ENCODE measurements at regions not wholly inside any gene's neighbourhood (a gene's known extent, or its start where the extent isn't known, plus 50 kb on each side); places are given as distances from the start of the nearest gene placed in this dataset.

GRCh38 chr1:98429965-98430443 is 231.5 kb upstream of the SNX7 start:
- TF ChIP-seq, protein P1, sequence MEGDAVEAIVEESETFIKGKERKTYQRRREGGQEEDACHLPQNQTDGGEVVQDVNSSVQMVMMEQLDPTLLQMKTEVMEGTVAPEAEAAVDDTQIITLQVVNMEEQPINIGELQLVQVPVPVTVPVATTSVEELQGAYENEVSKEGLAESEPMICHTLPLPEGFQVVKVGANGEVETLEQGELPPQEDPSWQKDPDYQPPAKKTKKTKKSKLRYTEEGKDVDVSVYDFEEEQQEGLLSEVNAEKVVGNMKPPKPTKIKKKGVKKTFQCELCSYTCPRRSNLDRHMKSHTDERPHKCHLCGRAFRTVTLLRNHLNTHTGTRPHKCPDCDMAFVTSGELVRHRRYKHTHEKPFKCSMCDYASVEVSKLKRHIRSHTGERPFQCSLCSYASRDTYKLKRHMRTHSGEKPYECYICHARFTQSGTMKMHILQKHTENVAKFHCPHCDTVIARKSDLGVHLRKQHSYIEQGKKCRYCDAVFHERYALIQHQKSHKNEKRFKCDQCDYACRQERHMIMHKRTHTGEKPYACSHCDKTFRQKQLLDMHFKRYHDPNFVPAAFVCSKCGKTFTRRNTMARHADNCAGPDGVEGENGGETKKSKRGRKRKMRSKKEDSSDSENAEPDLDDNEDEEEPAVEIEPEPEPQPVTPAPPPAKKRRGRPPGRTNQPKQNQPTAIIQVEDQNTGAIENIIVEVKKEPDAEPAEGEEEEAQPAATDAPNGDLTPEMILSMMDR (conservative IDR thresholded peaks at IDR 0.05; ENCODE audit: low read length): no peak
- no peak for DNase-seq (ENCODE audit: low read depth)
- H3K4me3 ChIP-seq (ENCODE audit: low read length): no peak overlapping the region

GRCh38 chr1:98428864-98429263 is 232.7 kb upstream of the SNX7 start:
- no peak overlapping the region for H3K4me3 ChIP-seq (ENCODE audit: low read length)
- TF ChIP-seq, protein P1 (conservative IDR thresholded peaks at IDR 0.05; ENCODE audit: low read length): no peak
- DNase-seq (ENCODE audit: low read depth): no peak

GRCh38 chr1:98427664-98428063 is 233.9 kb upstream of the SNX7 start:
- TF ChIP-seq, protein P1 (conservative IDR thresholded peaks at IDR 0.05; ENCODE audit: low read length): no peak
- no peak for DNase-seq (ENCODE audit: low read depth)
- H3K4me3 ChIP-seq (ENCODE audit: low read length): no peak overlapping the region

- no peak overlapping the region for H3K4me3 ChIP-seq (ENCODE audit: low read length)
- TF ChIP-seq, protein P1 (conservative IDR thresholded peaks at IDR 0.05; ENCODE audit: low read length): no peak
- DNase-seq (ENCODE audit: low read depth): no peak
These were observed 235.4 kb upstream of the SNX7 start for GRCh38 chr1:98426092-98426491.

GRCh38 chr1:98422816-98423215 is 238.7 kb upstream of the SNX7 start:
- H3K4me3 ChIP-seq (ENCODE audit: low read length): no peak overlapping the region
- DNase-seq (ENCODE audit: low read depth): peak; percentile 91
- TF ChIP-seq, protein P1 (conservative IDR thresholded peaks at IDR 0.05; ENCODE audit: low read length): no peak

DNA sequence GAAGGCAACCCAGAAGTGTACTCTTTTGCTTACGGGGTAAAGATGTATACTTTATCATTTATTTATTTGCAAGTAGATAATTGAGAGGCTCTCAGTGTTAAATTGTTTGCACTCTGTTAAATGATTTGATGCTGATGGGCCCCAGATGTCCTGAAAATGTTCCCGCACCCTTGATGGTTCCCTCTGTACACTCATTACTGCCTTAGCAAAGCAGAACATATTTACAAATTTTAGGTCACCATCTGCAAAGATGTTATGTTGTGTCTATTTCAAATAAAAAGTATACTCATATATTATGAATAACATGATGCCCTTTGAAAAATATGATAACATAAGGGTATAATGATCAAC is 240.5 kb upstream of the SNX7 start:
- TF ChIP-seq, protein P1 (conservative IDR thresholded peaks at IDR 0.05; ENCODE audit: low read length): no peak
- peak; percentile 6 for DNase-seq (ENCODE audit: low read depth)
- no peak overlapping the region for H3K4me3 ChIP-seq (ENCODE audit: low read length)

GRCh38 chr1:98420376-98421084 is 241.0 kb upstream of the SNX7 start:
- DNase-seq (ENCODE audit: low read depth): no peak
- TF ChIP-seq, protein P1 (conservative IDR thresholded peaks at IDR 0.05; ENCODE audit: low read length): no peak
- no peak overlapping the region for H3K4me3 ChIP-seq (ENCODE audit: low read length)

Measured in AG10803 (cell line).